ENCODE measurements at regions not wholly inside any gene's neighbourhood (a gene's known extent, or its start where the extent isn't known, plus 50 kb on each side); places are given as distances from the start of the nearest gene placed in this dataset.
"Not testable (repeated sequence)": the region's sequence is repeated elsewhere in the genome, so short reads cannot be mapped to it uniquely, and the experiment has no call there.

- DNase-seq (ENCODE audit: low read depth, low spot score): no peak
- no peak for TF ChIP-seq FOXP2 (optimal IDR thresholded peaks at IDR 0.05; ENCODE audit: control extremely low read depth, extremely low read length, insufficient read depth)
- no peak for TF ChIP-seq EZH2 (IDR thresholded peaks at IDR 0.05)
- TF ChIP-seq POLR2AphosphoS5 (IDR thresholded peaks at IDR 0.05; ENCODE audit: borderline replicate concordance, low read depth, low read length): no peak
- no peaks in the 10 kb centered on the region for H3K36me3 ChIP-seq (ENCODE audit: insufficient read depth, low read length)
These were observed 1671.1 kb downstream of the MRPL39 start for GRCh38 chr21:23936224-23936623.

GRCh38 chr21:23930565-23930964 lies 1676.7 kb downstream of the MRPL39 start:
- Histone ChIP-seq H3K9me3 (ENCODE audit: low read depth, low read length) (no peaks in the 10 kb centered on the region), H3K36me3 (ENCODE audit: insufficient read depth, low read length) (no peaks in the 10 kb centered on the region), H3K9ac (ENCODE audit: insufficient read length) (no peak overlapping the region), H3K4me3 (no peak overlapping the region), H3K27ac (no peak overlapping the region)
- DNase-seq (ENCODE audit: low read depth, low spot score): no peak
- TF ChIP-seq FOXP2 (optimal IDR thresholded peaks at IDR 0.05; ENCODE audit: control extremely low read depth, extremely low read length, insufficient read depth) (no peak), EZH2 (IDR thresholded peaks at IDR 0.05) (no peak), POLR2AphosphoS5 (IDR thresholded peaks at IDR 0.05; ENCODE audit: borderline replicate concordance, low read depth, low read length) (no peak)

More at GRCh38 chr21:23936224-23936623, 1671.1 kb downstream of the MRPL39 start:
- no peak overlapping the region for H3K27ac ChIP-seq
- no peaks in the 10 kb centered on the region for H3K9me3 ChIP-seq (ENCODE audit: low read depth, low read length)
- H3K4me3 ChIP-seq: no peak overlapping the region
- no peak overlapping the region for H3K9ac ChIP-seq (ENCODE audit: insufficient read length)

- H3K4me3 ChIP-seq: not testable (repeated sequence)
These were observed 1680.9 kb downstream of the MRPL39 start for GRCh38 chr21:23926430-23926829.

GRCh38 chr21:23921670-23922418 lies 1685.4 kb downstream of the MRPL39 start:
- no peak for DNase-seq (ENCODE audit: low read depth, low spot score)

More at GRCh38 chr21:23926430-23926829, 1680.9 kb downstream of the MRPL39 start:
- H3K27ac ChIP-seq; H3K9ac ChIP-seq (ENCODE audit: insufficient read length); H3K9me3 ChIP-seq (ENCODE audit: low read depth, low read length); DNase-seq (ENCODE audit: low read depth, low spot score); H3K36me3 ChIP-seq (ENCODE audit: insufficient read depth, low read length): not testable (repeated sequence)

GRCh38 chr21:23900727-23901126 lies 1706.6 kb downstream of the MRPL39 start:
- no peak overlapping the region for H3K27ac ChIP-seq
- H3K4me3 ChIP-seq: no peak overlapping the region
- H3K9me3 ChIP-seq (ENCODE audit: low read depth, low read length): no peaks in the 10 kb centered on the region
- no peaks in the 10 kb centered on the region for H3K36me3 ChIP-seq (ENCODE audit: insufficient read depth, low read length)
- no peak for TF ChIP-seq POLR2AphosphoS5 (IDR thresholded peaks at IDR 0.05; ENCODE audit: borderline replicate concordance, low read depth, low read length)
- no peak for TF ChIP-seq EZH2 (IDR thresholded peaks at IDR 0.05)
- TF ChIP-seq FOXP2 (optimal IDR thresholded peaks at IDR 0.05; ENCODE audit: control extremely low read depth, extremely low read length, insufficient read depth): no peak
- H3K9ac ChIP-seq (ENCODE audit: insufficient read length): no peak overlapping the region
- no peak for DNase-seq (ENCODE audit: low read depth, low spot score)

More at GRCh38 chr21:23921670-23922418, 1685.4 kb downstream of the MRPL39 start:
- Histone ChIP-seq H3K9me3 (ENCODE audit: low read depth, low read length) (no peaks in the 10 kb centered on the region), H3K36me3 (ENCODE audit: insufficient read depth, low read length) (no peaks in the 10 kb centered on the region), H3K4me3 (no peak overlapping the region), H3K27ac (no peak overlapping the region), H3K9ac (ENCODE audit: insufficient read length) (no peak overlapping the region)
- TF ChIP-seq EZH2 (IDR thresholded peaks at IDR 0.05) (no peak), FOXP2 (optimal IDR thresholded peaks at IDR 0.05; ENCODE audit: control extremely low read depth, extremely low read length, insufficient read depth) (no peak), POLR2AphosphoS5 (IDR thresholded peaks at IDR 0.05; ENCODE audit: borderline replicate concordance, low read depth, low read length) (no peak)

GRCh38 chr21:23899561-23899960 lies 1707.7 kb downstream of the MRPL39 start:
- H3K27ac ChIP-seq: no peak overlapping the region
- H3K9ac ChIP-seq (ENCODE audit: insufficient read length): no peak overlapping the region
- H3K9me3 ChIP-seq (ENCODE audit: low read depth, low read length): no peaks in the 10 kb centered on the region
- no peak overlapping the region for H3K4me3 ChIP-seq
- no peak for TF ChIP-seq EZH2 (IDR thresholded peaks at IDR 0.05)
- no peak for TF ChIP-seq POLR2AphosphoS5 (IDR thresholded peaks at IDR 0.05; ENCODE audit: borderline replicate concordance, low read depth, low read length)
- no peak for TF ChIP-seq FOXP2 (optimal IDR thresholded peaks at IDR 0.05; ENCODE audit: control extremely low read depth, extremely low read length, insufficient read depth)
- DNase-seq (ENCODE audit: low read depth, low spot score): no peak
- H3K36me3 ChIP-seq (ENCODE audit: insufficient read depth, low read length): no peaks in the 10 kb centered on the region

GRCh38 chr21:23890652-23891051 lies 1716.6 kb downstream of the MRPL39 start:
- no peak for TF ChIP-seq FOXP2 (optimal IDR thresholded peaks at IDR 0.05; ENCODE audit: control extremely low read depth, extremely low read length, insufficient read depth)
- DNase-seq (ENCODE audit: low read depth, low spot score): no peak
- Histone ChIP-seq H3K9ac (ENCODE audit: insufficient read length) (no peak overlapping the region), H3K9me3 (ENCODE audit: low read depth, low read length) (no peaks in the 10 kb centered on the region), H3K27ac (no peak overlapping the region), H3K36me3 (ENCODE audit: insufficient read depth, low read length) (no peaks in the 10 kb centered on the region), H3K4me3 (no peak overlapping the region)

GRCh38 chr21:23887725-23888306 lies 1719.5 kb downstream of the MRPL39 start:
- no peak overlapping the region for H3K9ac ChIP-seq (ENCODE audit: insufficient read length)
- H3K4me3 ChIP-seq: no peak overlapping the region
- H3K36me3 ChIP-seq (ENCODE audit: insufficient read depth, low read length): no peaks in the 10 kb centered on the region
- H3K9me3 ChIP-seq (ENCODE audit: low read depth, low read length): no peaks in the 10 kb centered on the region
- no peak for DNase-seq (ENCODE audit: low read depth, low spot score)
- no peak overlapping the region for H3K27ac ChIP-seq
- TF ChIP-seq FOXP2 (optimal IDR thresholded peaks at IDR 0.05; ENCODE audit: control extremely low read depth, extremely low read length, insufficient read depth): no peak
- no peak for TF ChIP-seq EZH2 (IDR thresholded peaks at IDR 0.05)
- no peak for TF ChIP-seq POLR2AphosphoS5 (IDR thresholded peaks at IDR 0.05; ENCODE audit: borderline replicate concordance, low read depth, low read length)

Measured in SK-N-MC (cell line).